Transverse colon (tissue), 3 donors: ENCODE measurements at regions not wholly inside any gene's neighbourhood (a gene's known extent, or its start where the extent isn't known, plus 50 kb on each side); places are given as distances from the start of the nearest gene placed in this dataset.

ENCODE experiments used
- EP300 ChIP-seq: sonication (generic); formaldehyde crosslinking; IDR thresholded peaks from one replicate; pipeline ENCODE4 v1.6.1; 2017; ENCODE audit warnings: antibody characterized with exemption, low read depth
- POLR2A ChIP-seq: fragments of 450-650 bp; IDR thresholded peaks from one replicate; pipeline ENCODE4 v1.6.1; 2016; ENCODE audit warnings: antibody characterized with exemption, mild to moderate bottlenecking, moderate library complexity
- TF ChIP-seq, protein P1 (sequence below), 5 experiments: fragments of 200-600 bp in 3 of 5; fragments of 450-650 bp in 2 of 5; sonication (generic) in 3 of 5; IDR thresholded peaks; 1 replicate in 2 of 5; 2 replicates in 3 of 5; pipeline ENCODE4 v1.5.1; 2016 to 2017; ENCODE audit warnings: antibody characterized with exemption in 5 of 5, inconsistent platforms in 3 of 5, mild to moderate bottlenecking in 2 of 5, moderate library complexity in 1 of 5

- TF ChIP-seq, protein P1, sequence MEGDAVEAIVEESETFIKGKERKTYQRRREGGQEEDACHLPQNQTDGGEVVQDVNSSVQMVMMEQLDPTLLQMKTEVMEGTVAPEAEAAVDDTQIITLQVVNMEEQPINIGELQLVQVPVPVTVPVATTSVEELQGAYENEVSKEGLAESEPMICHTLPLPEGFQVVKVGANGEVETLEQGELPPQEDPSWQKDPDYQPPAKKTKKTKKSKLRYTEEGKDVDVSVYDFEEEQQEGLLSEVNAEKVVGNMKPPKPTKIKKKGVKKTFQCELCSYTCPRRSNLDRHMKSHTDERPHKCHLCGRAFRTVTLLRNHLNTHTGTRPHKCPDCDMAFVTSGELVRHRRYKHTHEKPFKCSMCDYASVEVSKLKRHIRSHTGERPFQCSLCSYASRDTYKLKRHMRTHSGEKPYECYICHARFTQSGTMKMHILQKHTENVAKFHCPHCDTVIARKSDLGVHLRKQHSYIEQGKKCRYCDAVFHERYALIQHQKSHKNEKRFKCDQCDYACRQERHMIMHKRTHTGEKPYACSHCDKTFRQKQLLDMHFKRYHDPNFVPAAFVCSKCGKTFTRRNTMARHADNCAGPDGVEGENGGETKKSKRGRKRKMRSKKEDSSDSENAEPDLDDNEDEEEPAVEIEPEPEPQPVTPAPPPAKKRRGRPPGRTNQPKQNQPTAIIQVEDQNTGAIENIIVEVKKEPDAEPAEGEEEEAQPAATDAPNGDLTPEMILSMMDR (IDR thresholded peaks at IDR 0.05): no peak
- TF ChIP-seq POLR2A (no peak), EP300 (no peak)
These were observed 53.3 kb downstream of the SMIM38 start for GRCh38 chr11:69209038-69209350.
